HEK293T (cell line): ENCODE measurements at regions not wholly inside any gene's neighbourhood (a gene's known extent, or its start where the extent isn't known, plus 50 kb on each side); places are given as distances from the start of the nearest gene placed in this dataset.
A peak's percentile ranks its signal among the peaks of the same experiment; 100 is the strongest.

Source experiments
- CTCF ChIA-PET: fragments of 350-600 bp; formaldehyde crosslinking; extraction: SDS; loops from one replicate; lab custom pipeline; 2021; ENCODE audit warnings: antibody characterized with exemption, inconsistent platforms; lab: Yijun Ruan, JAX
- POLR2A ChIA-PET: fragments of 350-600 bp; formaldehyde crosslinking; extraction: SDS; loops from one replicate; lab custom pipeline; 2020; ENCODE audit warnings: antibody characterized with exemption, inconsistent platforms; lab: Yijun Ruan, JAX
- DNase-seq: peaks from one replicate; pipeline ENCODE4 v3.0.0; 2012; ENCODE audit warnings: mixed read lengths; ENCODE audit errors: extremely low spot score
- ARNT ChIP-seq: fragments of 450-650 bp; IDR thresholded peaks from 2 replicates; pipeline ENCODE4 v1.6.1; 2017; ENCODE audit warnings: mild to moderate bottlenecking
- BHLHE40 ChIP-seq: fragments of 450-650 bp; IDR thresholded peaks from 2 replicates; pipeline ENCODE4 v1.6.1; 2016; ENCODE audit warnings: mild to moderate bottlenecking, moderate library complexity, borderline replicate concordance
- CTBP1 ChIP-seq: fragments of 450-650 bp; IDR thresholded peaks from 2 replicates; pipeline ENCODE4 v1.6.1; 2016; ENCODE audit warnings: borderline replicate concordance
- ELF4 ChIP-seq: fragments of 450-650 bp; IDR thresholded peaks from 2 replicates; pipeline ENCODE4 v1.6.1; 2017; ENCODE audit warnings: antibody characterized with exemption
- FOXA1 ChIP-seq: fragments of 450-650 bp; IDR thresholded peaks from 2 replicates; pipeline ENCODE4 v1.6.1; 2016; ENCODE audit warnings: mild to moderate bottlenecking
- FOXK2 ChIP-seq: fragments of 450-650 bp; IDR thresholded peaks from 2 replicates; pipeline ENCODE4 v1.6.1; 2016; ENCODE audit warnings: mild to moderate bottlenecking
- FOXM1 ChIP-seq: fragments of 450-650 bp; IDR thresholded peaks from 2 replicates; pipeline ENCODE4 v1.6.1; 2017; ENCODE audit warnings: mild to moderate bottlenecking, borderline replicate concordance
- HDGF ChIP-seq: fragments of 450-650 bp; IDR thresholded peaks from 2 replicates; pipeline ENCODE4 v1.6.1; 2017; ENCODE audit warnings: antibody characterized with exemption, borderline replicate concordance
- L3MBTL2 ChIP-seq: fragments of 450-650 bp; conservative IDR thresholded peaks from 2 replicates; pipeline ENCODE4 v1.6.1; 2016; ENCODE audit warnings: mild to moderate bottlenecking
- LEF1 ChIP-seq: fragments of 450-650 bp; IDR thresholded peaks from 2 replicates; pipeline ENCODE4 v1.6.1; 2017; ENCODE audit warnings: mild to moderate bottlenecking, borderline replicate concordance
- NFRKB ChIP-seq: fragments of 450-650 bp; IDR thresholded peaks from 2 replicates; pipeline ENCODE4 v1.6.1; 2016; ENCODE audit warnings: mild to moderate bottlenecking, moderate library complexity
- SP1 ChIP-seq: fragments of 450-650 bp; IDR thresholded peaks from 2 replicates; pipeline ENCODE4 v1.6.1; 2017
- SUZ12 ChIP-seq: fragments of 450-650 bp; IDR thresholded peaks from 2 replicates; pipeline ENCODE4 v1.6.1; 2016; ENCODE audit warnings: mild to moderate bottlenecking
- TARDBP ChIP-seq: fragments of 450-650 bp; IDR thresholded peaks from 2 replicates; pipeline ENCODE4 v1.6.1; 2016
- ZNF384 ChIP-seq: fragments of 450-650 bp; IDR thresholded peaks from 2 replicates; pipeline ENCODE4 v1.6.1; 2016
- TF ChIP-seq, protein P1 (sequence below): fragments of 450-650 bp; IDR thresholded peaks from 2 replicates; pipeline ENCODE4 v1.6.1; 2016

DNA sequence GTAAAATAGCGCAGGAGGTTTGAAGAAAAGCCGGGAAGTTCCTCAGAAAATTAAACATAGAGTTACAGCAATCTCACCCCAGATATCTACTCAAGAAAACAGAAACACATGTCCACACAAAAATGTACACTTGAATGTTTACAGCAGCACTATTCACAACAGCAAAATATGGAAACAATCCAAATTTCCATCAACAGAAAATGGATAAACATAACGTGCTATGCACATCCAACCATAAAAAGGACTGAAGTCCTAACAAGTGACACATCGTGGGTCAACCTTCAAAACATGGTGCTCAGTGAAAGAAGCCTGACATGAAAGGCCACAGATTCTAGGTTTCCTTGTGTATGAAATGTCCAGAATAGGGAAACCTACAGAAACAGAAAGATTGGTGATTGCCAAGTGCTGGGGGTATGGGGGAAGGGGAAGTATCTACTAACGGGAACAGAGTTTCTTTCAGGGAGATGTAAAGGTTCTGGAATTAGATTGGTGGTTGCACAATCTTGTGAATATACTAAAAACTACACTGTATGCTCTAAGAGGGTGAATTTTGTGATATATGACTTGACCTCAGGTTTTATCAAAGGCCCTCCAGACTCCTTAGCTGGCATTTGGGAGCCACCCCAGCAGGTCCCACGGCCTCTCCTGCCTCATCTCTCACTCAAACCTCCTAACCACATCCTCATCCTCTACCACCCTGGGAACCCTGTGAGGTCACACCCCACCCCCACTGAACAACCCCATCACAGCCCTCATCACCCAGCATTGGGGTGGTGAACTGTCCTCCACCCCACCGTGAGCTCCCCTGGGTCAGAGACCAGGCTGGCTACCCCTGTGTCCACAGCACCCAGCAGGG, 69.2 kb upstream of the PRR5 start:
- ChIA-PET CTCF (no interaction called here), POLR2A (no interaction called here)
- no peak for DNase-seq
- TF ChIP-seq L3MBTL2 = no peak
- TF ChIP-seq NFRKB = no peak
- no peak for TF ChIP-seq SP1
- no peak for TF ChIP-seq ARNT
- TF ChIP-seq FOXK2 = no peak
- no peak for TF ChIP-seq HDGF
- no peak for TF ChIP-seq TARDBP
- no peak for TF ChIP-seq CTBP1

DNA sequence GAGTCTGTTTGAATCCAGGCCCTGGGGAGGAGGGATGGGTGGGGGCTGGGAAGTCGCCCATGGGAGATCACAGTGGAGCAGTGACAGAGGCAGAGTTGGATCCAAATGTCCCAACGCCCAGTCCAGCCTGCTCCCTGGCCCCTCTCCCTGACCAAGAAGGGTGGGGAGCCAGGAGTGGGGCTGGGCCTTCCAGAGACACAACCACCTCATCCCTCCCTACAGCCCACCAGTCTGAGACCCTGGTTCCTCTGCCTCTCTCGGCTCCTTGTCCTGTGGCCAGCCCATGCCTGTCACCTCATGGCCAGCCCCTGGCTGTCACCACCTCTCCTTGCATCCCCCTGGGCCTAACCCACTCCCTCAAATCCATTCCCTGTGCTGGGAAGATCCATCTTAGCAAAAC, 71.2 kb upstream of the PRR5 start:
- POLR2A ChIA-PET = no interaction called here
- no peak for DNase-seq
- CTCF ChIA-PET = interaction anchor here (1.0 kb wide), 1 partner anchor 387 kb away, joined by 4 read pairs; no protein-coding TSS in a partner anchor

DNA sequence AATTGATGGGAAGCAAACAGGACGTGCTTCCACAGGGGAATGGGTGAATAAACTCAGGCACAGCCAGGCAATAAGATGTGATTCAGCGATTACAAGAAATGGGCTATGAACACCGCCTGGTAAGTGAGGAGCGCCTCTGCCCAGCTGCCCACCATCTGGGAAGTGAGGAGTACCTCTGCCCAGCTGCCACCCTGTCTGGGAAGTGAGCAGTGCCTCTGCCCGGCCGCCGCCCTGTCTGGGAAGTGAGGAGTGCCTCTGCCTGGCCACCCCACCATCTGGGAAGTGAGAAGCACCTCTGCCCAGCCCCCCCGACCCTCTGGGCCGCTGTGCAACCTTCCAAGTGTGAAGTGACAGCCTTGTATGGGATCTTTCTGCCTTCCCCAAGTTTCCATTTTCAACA, 73.2 kb upstream of the PRR5 start:
- CTCF ChIA-PET = no interaction called here
- no peak for DNase-seq
- TF ChIP-seq SP1 = no peak
- TF ChIP-seq SUZ12 = no peak
- TF ChIP-seq LEF1 = no peak
- no peak for TF ChIP-seq ARNT
- TF ChIP-seq CTBP1 = no peak
- TF ChIP-seq FOXK2 = no peak
- TF ChIP-seq L3MBTL2 = no peak
- TF ChIP-seq FOXM1 = no peak
- no peak for TF ChIP-seq NFRKB
- POLR2A ChIA-PET = no interaction called here

More for the DNA sequence above, 71.2 kb upstream of the PRR5 start:
- no peak for TF ChIP-seq ZNF384

DNA sequence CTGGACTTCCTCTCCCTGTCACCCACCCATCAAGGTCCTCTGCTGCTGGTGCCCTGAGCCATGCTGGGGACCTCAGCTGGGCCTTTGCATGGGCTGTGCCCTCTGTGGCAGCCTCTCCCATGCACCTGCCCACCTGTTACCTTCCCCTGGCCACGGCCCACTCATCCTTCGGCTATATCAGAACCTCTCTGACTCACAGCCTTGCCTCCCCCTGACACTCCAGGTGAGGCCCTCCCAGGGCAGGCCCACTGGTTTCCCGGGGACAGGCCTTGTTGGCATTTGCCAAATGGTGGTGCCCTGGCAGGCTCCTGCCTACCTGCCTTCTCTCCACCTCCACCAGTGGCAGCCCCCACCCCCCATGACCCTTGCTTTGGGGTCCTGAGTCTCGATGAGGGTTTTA, 73.7 kb upstream of the PRR5 start:
- ChIA-PET POLR2A (no interaction called here), CTCF (interaction anchor here (0.5 kb wide), 1 partner anchor 690 kb away, joined by 3 read pairs; no protein-coding TSS in a partner anchor)
- TF ChIP-seq FOXK2 (no peak), CTBP1 (no peak), HDGF (no peak), LEF1 (no peak), ELF4 (no peak), ARNT (no peak), L3MBTL2 (no peak)
- no peak for DNase-seq

DNA sequence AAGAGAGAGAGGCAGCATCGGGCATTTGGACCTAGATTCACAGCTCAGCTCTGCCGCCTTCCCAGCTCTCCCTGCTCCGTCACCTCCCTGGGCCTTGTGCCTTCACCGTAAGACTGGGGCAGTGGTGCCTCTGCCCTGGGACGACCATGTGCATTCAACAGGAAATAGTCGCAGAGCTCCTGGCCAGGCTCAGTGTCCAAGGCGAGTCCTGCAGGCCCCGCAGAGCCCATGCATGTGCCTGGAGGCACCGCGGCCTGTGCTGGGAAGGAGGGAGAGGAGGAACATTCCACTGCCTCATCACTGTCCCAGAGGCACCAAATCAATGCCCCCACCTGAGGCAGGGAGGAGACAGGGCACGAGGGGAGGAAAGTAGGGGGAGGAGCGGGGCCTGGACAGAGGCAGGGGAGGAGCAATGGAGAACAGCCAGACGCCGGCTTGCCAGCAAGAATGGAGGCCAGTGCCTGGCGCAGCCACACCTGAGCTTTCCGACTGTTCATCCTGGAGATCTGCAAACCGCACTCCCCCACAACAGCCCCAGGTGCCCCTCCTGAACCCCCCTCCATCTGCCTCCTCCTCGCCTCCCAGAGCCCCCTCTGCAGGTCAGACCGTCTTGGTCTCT, 74.4 kb upstream of the PRR5 start:
- CTCF ChIA-PET = interaction anchor here (0.5 to 1.3 kb wide), 4 partner anchors 41 to 834 kb away, joined by 3 to 7 read pairs (median 3); no protein-coding TSS in a partner anchor
- DNase-seq = no peak
- TF ChIP-seq FOXA1 (no peak), SUZ12 (no peak), BHLHE40 (no peak), LEF1 (no peak), L3MBTL2 (no peak), SP1 (no peak), NFRKB (no peak), TARDBP (no peak), ELF4 (no peak), FOXK2 (no peak)
- POLR2A ChIA-PET = no interaction called here

DNA sequence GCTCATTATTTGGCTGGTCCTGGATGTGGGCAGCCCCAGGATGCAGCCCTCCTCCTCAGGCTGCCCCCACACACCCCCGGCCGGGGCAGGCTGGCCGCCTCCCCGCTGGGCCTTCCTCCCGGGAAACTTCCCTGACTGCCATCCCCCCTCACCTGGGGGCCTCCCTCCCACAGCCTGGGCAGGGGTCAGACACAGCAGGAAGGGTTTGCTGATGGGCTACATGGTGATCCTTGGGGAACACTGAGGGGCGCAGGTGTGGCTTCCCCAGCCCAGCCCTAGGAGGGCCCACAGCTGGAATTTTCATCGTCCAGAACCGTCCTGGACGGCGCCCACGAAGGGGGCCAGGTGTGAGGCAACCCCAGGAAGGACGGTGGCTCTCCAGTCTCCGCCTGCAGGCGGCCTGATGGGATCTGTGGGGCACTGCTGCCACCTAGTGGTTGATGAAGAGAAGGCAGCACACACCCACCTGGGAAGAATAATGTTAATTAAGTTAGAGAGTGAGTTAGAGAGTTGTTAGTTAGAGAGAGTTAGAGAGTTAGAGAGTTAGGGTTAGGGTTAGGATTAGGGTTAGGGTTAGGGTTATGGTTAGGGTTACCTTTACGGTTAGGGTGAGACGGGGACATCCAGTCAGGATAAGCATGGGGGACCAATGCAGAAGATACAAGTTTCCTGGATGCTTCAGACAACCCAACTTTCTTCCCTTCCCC, 75.9 kb upstream of the PRR5 start:
- CTCF ChIA-PET = interaction anchor here (0.5 to 1.7 kb wide), 8 partner anchors 23 to 649 kb away, joined by 3 to 7 read pairs (median 4); no protein-coding TSS in a partner anchor
- TF ChIP-seq BHLHE40 (no peak), ZNF384 (no peak), ARNT (no peak), HDGF (no peak), SP1 (no peak), ELF4 (no peak), FOXK2 (no peak)
- POLR2A ChIA-PET = no interaction called here
- DNase-seq = peak; percentile 85

DNA sequence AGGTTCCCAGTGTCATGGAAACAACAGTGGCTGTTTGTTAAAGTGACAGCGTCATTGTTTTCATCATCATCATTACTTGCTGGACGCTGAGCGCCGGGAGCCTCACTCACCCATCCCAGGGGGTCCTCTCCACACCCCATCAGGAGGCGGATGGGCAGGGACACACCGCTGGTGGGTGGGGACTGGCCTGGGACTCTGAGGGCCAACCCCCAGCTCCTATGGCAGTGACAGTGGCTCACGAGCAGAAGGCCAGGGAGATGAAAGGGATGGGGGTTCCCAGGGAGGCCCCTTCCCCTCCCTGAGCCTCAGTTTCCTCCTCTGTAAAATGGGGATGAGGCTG, 76.6 kb upstream of the PRR5 start:
- POLR2A ChIA-PET = no interaction called here
- CTCF ChIA-PET = interaction anchor here (0.5 to 1.7 kb wide), 6 partner anchors 22 to 648 kb away, joined by 3 to 7 read pairs (median 4); no protein-coding TSS in a partner anchor
- no peak for DNase-seq
- no peak for TF ChIP-seq L3MBTL2
- no peak for TF ChIP-seq LEF1
- TF ChIP-seq ARNT = no peak
- no peak for TF ChIP-seq NFRKB
- no peak for TF ChIP-seq FOXM1
- no peak for TF ChIP-seq BHLHE40
- TF ChIP-seq CTBP1 = no peak
- TF ChIP-seq ELF4 = no peak
- no peak for TF ChIP-seq SUZ12
- no peak for TF ChIP-seq HDGF
- TF ChIP-seq TARDBP = no peak
- TF ChIP-seq, protein P1, sequence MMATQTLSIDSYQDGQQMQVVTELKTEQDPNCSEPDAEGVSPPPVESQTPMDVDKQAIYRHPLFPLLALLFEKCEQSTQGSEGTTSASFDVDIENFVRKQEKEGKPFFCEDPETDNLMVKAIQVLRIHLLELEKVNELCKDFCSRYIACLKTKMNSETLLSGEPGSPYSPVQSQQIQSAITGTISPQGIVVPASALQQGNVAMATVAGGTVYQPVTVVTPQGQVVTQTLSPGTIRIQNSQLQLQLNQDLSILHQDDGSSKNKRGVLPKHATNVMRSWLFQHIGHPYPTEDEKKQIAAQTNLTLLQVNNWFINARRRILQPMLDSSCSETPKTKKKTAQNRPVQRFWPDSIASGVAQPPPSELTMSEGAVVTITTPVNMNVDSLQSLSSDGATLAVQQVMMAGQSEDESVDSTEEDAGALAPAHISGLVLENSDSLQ = no peak
- TF ChIP-seq FOXK2 = no peak
- TF ChIP-seq FOXA1 = no peak
- no peak for TF ChIP-seq ZNF384
- TF ChIP-seq SP1 = no peak
